ENCODE measurements at regions not wholly inside any gene's neighbourhood (a gene's known extent, or its start where the extent isn't known, plus 50 kb on each side); places are given as distances from the start of the nearest gene placed in this dataset.

DNA sequence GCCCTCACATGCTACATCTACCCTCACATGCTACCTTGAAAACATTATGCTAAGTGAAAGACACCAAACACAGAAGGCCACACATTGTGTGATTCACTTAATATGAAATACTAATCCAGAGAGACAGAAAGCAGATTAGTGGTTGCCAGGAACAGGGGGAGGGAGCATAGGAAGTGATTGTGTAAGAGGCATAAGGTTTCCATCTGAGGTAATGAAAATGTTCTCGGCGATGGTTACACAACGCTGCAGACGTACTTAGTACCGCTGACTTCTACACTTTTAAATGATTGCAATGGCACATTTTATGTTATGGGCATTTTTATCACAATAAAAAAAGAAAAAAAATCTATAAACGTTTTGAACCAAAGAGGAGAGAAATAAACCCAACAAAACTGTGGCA is 742.3 kb downstream of the TYW1 start:
- Histone ChIP-seq H3K27ac (ENCODE audit: low read length) (no peak overlapping the region), H2AFZ (ENCODE audit: low read depth, low read length) (no peak overlapping the region), H3K9me3 (ENCODE audit: insufficient read depth, low read length) (no peaks in the 10 kb centered on the region), H3K4me1 (ENCODE audit: low read length) (no peaks in the 10 kb centered on the region), H3K4me2 (ENCODE audit: low read length) (no peak overlapping the region), H3K27me3 (ENCODE audit: low read depth, low read length) (no peaks in the 10 kb centered on the region), H3K4me3 (ENCODE audit: low read length) (no peak overlapping the region), H3K79me2 (ENCODE audit: low read length) (no peaks in the 10 kb centered on the region), H3K9ac (ENCODE audit: low read length) (no peak overlapping the region), H3K36me3 (replicated peaks; ENCODE audit: low read depth, low read length) (no peaks in the 10 kb centered on the region), H4K20me1 (ENCODE audit: insufficient read depth, low read length) (no peaks in the 10 kb centered on the region)
- TF ChIP-seq, protein P1, sequence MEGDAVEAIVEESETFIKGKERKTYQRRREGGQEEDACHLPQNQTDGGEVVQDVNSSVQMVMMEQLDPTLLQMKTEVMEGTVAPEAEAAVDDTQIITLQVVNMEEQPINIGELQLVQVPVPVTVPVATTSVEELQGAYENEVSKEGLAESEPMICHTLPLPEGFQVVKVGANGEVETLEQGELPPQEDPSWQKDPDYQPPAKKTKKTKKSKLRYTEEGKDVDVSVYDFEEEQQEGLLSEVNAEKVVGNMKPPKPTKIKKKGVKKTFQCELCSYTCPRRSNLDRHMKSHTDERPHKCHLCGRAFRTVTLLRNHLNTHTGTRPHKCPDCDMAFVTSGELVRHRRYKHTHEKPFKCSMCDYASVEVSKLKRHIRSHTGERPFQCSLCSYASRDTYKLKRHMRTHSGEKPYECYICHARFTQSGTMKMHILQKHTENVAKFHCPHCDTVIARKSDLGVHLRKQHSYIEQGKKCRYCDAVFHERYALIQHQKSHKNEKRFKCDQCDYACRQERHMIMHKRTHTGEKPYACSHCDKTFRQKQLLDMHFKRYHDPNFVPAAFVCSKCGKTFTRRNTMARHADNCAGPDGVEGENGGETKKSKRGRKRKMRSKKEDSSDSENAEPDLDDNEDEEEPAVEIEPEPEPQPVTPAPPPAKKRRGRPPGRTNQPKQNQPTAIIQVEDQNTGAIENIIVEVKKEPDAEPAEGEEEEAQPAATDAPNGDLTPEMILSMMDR (IDR thresholded peaks at IDR 0.05; ENCODE audit: low read depth, low read length): no peak
- TF ChIP-seq EZH2phosphoT487 (IDR thresholded peaks at IDR 0.05; ENCODE audit: low read depth): no peak

DNA sequence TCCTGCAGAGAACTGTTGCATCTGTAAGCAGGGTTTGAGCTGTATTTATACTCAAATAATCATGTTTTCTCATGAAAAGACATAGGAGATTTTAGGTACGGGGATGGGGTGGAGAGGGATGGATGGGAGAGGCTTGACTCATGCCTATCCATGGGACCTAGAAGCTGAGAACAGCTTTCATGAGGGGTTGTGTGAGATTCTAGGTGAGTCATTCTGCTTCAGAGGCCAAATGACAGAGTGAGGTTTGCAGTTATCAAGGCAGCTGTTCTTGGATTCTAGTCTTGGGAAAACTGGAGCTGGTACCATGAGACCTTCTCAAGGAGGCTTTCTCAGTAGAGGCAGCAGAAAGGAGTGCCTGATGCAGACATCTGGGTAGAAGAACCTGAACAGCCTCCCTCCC is 746.9 kb downstream of the TYW1 start:
- H3K36me3 ChIP-seq (replicated peaks; ENCODE audit: low read depth, low read length): no peaks in the 10 kb centered on the region
- no peak overlapping the region for H3K9ac ChIP-seq (ENCODE audit: low read length)
- H3K79me2 ChIP-seq (ENCODE audit: low read length): no peaks in the 10 kb centered on the region
- no peak for TF ChIP-seq EZH2phosphoT487 (IDR thresholded peaks at IDR 0.05; ENCODE audit: low read depth)
- TF ChIP-seq, protein P1 (IDR thresholded peaks at IDR 0.05; ENCODE audit: low read depth, low read length): no peak
- no peaks in the 10 kb centered on the region for H3K27me3 ChIP-seq (ENCODE audit: low read depth, low read length)
- no peak overlapping the region for H2AFZ ChIP-seq (ENCODE audit: low read depth, low read length)
- no peaks in the 10 kb centered on the region for H3K4me1 ChIP-seq (ENCODE audit: low read length)
- H3K27ac ChIP-seq (ENCODE audit: low read length): no peak overlapping the region
- H3K4me2 ChIP-seq (ENCODE audit: low read length): no peak overlapping the region
- no peaks in the 10 kb centered on the region for H4K20me1 ChIP-seq (ENCODE audit: insufficient read depth, low read length)
- H3K9me3 ChIP-seq (ENCODE audit: insufficient read depth, low read length): no peaks in the 10 kb centered on the region
- no peak overlapping the region for H3K4me3 ChIP-seq (ENCODE audit: low read length)

DNA sequence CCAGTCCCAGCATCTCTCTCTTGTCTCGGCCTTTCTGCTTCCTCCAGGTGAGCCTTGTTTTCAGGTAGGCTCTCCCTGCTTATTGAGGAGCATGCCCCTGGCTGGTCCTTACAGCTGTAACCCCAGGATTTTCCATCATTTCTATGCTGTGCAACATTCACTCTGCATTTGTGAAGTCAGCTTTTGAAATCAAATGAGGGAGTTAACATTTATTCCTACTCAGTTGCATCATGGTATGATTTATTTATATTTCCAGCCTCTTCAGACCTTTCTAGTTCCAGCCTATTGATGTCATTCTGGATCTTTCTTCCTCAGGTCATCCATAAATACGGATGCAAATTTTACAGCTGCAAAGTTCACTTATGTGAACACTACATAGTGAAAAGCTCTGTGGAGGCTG is 755.6 kb downstream of the TYW1 start:
- H3K4me2 ChIP-seq (ENCODE audit: low read length): no peak overlapping the region
- no peak for TF ChIP-seq EZH2phosphoT487 (IDR thresholded peaks at IDR 0.05; ENCODE audit: low read depth)
- TF ChIP-seq, protein P1 (IDR thresholded peaks at IDR 0.05; ENCODE audit: low read depth, low read length): no peak
- no peak overlapping the region for H3K4me3 ChIP-seq (ENCODE audit: low read length)
- no peak overlapping the region for H3K27ac ChIP-seq (ENCODE audit: low read length)
- H3K27me3 ChIP-seq (ENCODE audit: low read depth, low read length): no peaks in the 10 kb centered on the region
- H3K79me2 ChIP-seq (ENCODE audit: low read length): no peaks in the 10 kb centered on the region
- H3K9me3 ChIP-seq (ENCODE audit: insufficient read depth, low read length): no peaks in the 10 kb centered on the region
- no peak overlapping the region for H3K9ac ChIP-seq (ENCODE audit: low read length)
- H4K20me1 ChIP-seq (ENCODE audit: insufficient read depth, low read length): no peaks in the 10 kb centered on the region
- no peaks in the 10 kb centered on the region for H3K4me1 ChIP-seq (ENCODE audit: low read length)
- no peak overlapping the region for H2AFZ ChIP-seq (ENCODE audit: low read depth, low read length)
- H3K36me3 ChIP-seq (replicated peaks; ENCODE audit: low read depth, low read length): no peaks in the 10 kb centered on the region

DNA sequence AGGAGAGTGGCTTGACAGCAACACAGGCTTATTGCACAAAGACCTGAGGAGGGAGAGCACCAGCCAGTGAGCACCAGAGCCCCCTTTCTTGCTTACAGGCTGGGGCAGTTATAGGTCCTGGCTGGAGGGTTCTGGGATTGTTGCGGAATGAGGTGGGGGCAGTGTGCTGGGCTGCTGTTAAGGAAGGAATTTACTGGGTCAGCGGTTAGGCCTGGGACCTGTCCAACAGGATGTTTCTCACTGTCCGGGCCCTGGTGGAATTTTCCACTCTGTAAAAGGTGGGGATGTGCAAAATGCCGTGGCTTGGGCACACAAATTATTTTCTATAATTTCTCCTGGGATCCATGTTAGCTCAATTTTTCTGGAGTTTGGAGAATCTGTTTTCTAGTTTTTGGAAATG is 757.3 kb downstream of the TYW1 start:
- H3K4me2 ChIP-seq (ENCODE audit: low read length): no peak overlapping the region
- H2AFZ ChIP-seq (ENCODE audit: low read depth, low read length): no peak overlapping the region
- TF ChIP-seq EZH2phosphoT487 (IDR thresholded peaks at IDR 0.05; ENCODE audit: low read depth): no peak
- TF ChIP-seq, protein P1 (IDR thresholded peaks at IDR 0.05; ENCODE audit: low read depth, low read length): no peak
- H3K79me2 ChIP-seq (ENCODE audit: low read length): no peaks in the 10 kb centered on the region
- H3K9me3 ChIP-seq (ENCODE audit: insufficient read depth, low read length): no peaks in the 10 kb centered on the region
- H3K36me3 ChIP-seq (replicated peaks; ENCODE audit: low read depth, low read length): no peaks in the 10 kb centered on the region
- no peak overlapping the region for H3K27ac ChIP-seq (ENCODE audit: low read length)
- H3K4me3 ChIP-seq (ENCODE audit: low read length): no peak overlapping the region
- H3K4me1 ChIP-seq (ENCODE audit: low read length): no peaks in the 10 kb centered on the region
- H3K27me3 ChIP-seq (ENCODE audit: low read depth, low read length): no peaks in the 10 kb centered on the region
- H3K9ac ChIP-seq (ENCODE audit: low read length): no peak overlapping the region
- no peaks in the 10 kb centered on the region for H4K20me1 ChIP-seq (ENCODE audit: insufficient read depth, low read length)

Measured in OCI-LY3 (cell line).